GM10266 (cell line): ENCODE measurements at regions not wholly inside any gene's neighbourhood (a gene's known extent, or its start where the extent isn't known, plus 50 kb on each side); places are given as distances from the start of the nearest gene placed in this dataset.
"Not testable (repeated sequence)": the region's sequence is repeated elsewhere in the genome, so short reads cannot be mapped to it uniquely, and the experiment has no call there.

Source experiments
- DNase-seq: peaks from one replicate; pipeline ENCODE4 v3.0.0; 2012; ENCODE audit errors: extremely low spot score
- TF ChIP-seq, protein P1 (sequence below): IDR thresholded peaks from 2 replicates; pipeline ENCODE4 v1.5.1; 2012; ENCODE audit warnings: mild to moderate bottlenecking, low read depth; ENCODE audit not compliant: control insufficient read depth, insufficient read depth; ENCODE audit errors: missing control alignments

DNA sequence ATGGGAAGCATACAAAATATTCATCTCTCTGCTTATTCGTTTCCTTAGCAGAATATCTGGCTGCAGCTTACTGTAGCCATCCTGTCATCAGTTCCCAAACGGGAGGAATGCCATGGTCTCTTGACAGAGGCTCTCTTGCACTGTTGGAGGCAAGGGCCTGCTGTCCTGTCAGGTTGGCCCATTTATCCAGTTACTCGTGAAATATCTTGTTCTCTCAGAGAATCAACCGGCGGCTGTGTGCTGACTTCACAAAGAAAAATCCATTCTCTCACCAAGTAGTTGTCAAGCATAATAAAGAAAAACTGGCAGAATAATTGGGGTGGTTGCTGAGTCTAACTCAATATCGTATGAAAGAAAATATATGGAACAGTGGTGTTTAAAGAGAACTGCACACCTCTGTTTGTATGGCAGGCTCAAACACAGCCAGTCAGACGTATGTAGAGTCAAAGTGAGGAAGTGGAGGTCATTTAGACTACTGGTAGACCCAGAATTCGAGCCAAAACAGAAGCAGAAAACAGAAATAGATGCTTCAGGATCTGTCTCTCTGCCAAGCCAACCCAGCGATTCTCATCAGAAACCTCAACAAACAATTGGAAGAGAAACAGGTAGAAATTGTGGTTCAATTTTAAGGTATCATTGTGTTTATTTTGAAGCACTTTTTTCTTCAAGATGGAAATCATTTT is 349.2 kb upstream of the PRKCQ start:
- no peak for DNase-seq
- TF ChIP-seq, protein P1, sequence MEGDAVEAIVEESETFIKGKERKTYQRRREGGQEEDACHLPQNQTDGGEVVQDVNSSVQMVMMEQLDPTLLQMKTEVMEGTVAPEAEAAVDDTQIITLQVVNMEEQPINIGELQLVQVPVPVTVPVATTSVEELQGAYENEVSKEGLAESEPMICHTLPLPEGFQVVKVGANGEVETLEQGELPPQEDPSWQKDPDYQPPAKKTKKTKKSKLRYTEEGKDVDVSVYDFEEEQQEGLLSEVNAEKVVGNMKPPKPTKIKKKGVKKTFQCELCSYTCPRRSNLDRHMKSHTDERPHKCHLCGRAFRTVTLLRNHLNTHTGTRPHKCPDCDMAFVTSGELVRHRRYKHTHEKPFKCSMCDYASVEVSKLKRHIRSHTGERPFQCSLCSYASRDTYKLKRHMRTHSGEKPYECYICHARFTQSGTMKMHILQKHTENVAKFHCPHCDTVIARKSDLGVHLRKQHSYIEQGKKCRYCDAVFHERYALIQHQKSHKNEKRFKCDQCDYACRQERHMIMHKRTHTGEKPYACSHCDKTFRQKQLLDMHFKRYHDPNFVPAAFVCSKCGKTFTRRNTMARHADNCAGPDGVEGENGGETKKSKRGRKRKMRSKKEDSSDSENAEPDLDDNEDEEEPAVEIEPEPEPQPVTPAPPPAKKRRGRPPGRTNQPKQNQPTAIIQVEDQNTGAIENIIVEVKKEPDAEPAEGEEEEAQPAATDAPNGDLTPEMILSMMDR, result no peak

DNA sequence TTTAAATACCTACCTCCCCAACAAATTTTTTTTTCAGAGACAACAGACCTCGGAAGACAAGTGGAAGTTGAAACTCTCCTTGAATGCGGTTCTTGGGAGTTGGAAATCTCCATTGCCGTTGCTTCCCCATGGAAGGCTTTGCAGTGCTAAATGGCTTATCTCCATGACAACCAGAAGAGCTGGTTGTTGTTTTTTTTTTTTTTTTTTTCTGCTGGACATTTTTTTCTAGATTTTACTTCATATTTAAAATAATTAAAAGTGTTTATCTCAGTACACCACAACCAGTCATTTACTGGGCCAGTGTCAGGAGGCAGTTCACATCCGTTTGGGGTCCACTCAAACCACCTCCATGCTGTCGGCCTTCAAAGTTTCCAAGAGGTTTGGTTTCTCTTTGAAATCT is 348.5 kb upstream of the PRKCQ start:
- TF ChIP-seq, protein P1, result no peak
- no peak for DNase-seq

GRCh38 chr10:6926971-6927370 is 346.9 kb upstream of the PRKCQ start:
- no peak for DNase-seq
- TF ChIP-seq, protein P1, result no peak

DNA sequence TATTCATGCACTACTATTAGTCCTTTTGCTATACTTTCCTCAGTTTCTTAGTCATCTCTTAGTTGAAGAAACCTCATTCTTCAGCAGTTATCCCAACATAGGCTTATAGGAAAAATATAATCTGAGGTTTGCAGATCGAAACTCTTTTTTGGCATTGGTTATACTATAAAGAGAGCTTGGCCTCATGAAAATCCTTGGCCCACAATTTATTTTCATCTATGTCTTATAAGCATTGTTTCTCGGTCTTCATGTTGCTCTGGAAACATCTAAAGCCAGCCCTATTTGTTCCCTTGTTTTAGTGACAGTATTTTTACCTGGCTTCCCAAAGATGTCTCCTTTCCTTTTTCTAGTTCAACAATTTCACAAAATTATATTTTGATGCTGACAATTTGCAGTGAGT is 345.1 kb upstream of the PRKCQ start:
- no peak for DNase-seq

GRCh38 chr10:6924166-6924565 is 344.1 kb upstream of the PRKCQ start:
- TF ChIP-seq, protein P1, result no peak
- no peak for DNase-seq

More for the DNA sequence above, 345.1 kb upstream of the PRKCQ start:
- TF ChIP-seq, protein P1, result no peak

GRCh38 chr10:6921026-6921425 is 340.9 kb upstream of the PRKCQ start:
- DNase-seq, result not testable (repeated sequence)

DNA sequence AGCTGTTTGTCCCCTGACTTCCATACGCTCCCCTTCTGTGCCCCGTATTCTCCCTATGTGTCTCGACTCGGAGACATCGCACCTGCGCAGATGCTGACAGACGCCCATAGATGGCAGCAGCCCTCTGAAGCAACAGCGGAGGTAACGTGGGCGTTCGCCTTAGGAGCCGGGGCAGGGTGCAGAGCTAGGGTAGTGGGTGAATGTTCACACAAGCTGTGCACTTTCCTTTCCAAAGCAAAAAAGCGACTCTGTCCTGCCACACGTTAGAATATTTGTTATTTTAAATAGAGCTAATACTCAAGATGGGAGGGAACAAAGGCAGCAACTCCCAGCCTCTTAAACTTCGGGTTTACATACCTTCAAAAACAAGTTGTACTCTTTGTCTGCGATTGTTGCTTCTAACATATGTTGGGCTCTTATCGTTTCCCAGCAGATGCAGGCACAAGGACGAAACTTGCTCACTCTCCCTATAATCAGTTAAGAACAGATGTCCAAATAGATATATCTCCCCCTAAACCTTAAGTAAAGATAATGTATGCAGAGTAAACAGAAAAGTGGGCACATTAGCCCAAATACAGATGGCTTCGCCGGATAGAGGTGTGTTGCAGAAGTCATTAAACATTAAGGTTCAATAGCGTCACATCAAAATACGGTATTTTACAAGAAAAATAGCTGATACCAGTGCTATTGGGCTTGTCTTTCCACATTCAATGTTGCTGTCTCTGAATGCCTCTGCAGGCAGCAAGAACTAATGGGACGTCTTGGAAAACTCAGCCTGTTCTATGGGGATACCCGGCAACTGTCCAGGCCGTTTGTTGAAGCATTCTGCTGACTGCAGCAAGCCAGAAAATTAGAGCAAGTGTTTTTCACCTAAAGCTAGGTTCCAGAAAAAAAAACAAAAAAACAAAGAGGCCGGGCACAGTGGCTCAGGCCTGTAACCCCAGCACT is 340.3 kb upstream of the PRKCQ start:
- TF ChIP-seq, protein P1, result peak; percentile 96
- DNase-seq, result peak; percentile 75

GRCh38 chr10:6919077-6919476 is 339.0 kb upstream of the PRKCQ start:
- TF ChIP-seq, protein P1, result no peak
- DNase-seq, result no peak
